Left renal cortex interstitium (tissue), 4 donors: ENCODE measurements at regions not wholly inside any gene's neighbourhood (a gene's known extent, or its start where the extent isn't known, plus 50 kb on each side); places are given as distances from the start of the nearest gene placed in this dataset.
"Not testable (repeated sequence)": the region's sequence is repeated elsewhere in the genome, so short reads cannot be mapped to it uniquely, and the experiment has no call there.

ENCODE experiments used
- DNase-seq, 4 donors: peaks; one replicate each; pipeline ENCODE4 v3.0.0-alpha.2; 2013; ENCODE audit warnings: low read depth in 4 of 4, low spot score in 2 of 4, missing footprints in 1 of 4

GRCh38 chr3:104154896-104155295 lies 1211.8 kb upstream of the ALCAM start:
- DNase-seq = no peak

- DNase-seq = no peak
Observed at GRCh38 chr3:104165866-104166265, 1200.8 kb upstream of the ALCAM start.

DNA sequence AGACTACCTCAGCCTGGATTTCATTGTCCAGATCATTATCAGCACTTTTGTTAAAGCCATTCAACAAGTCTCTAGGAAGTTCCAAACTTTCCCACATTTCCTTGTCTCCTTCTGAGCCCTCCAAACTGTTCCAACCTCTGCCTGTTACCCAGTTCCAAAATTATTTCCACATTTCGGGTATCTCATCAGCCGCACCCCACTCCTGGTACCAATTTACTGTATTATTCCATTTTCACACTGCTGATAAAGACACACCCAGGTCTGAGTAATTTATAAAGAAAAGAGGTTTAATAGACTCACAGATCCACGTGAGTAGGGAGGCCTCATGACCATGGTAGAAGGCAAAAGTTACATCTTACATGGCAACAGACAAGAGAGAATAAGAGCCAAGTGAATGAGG lies 1198.3 kb upstream of the ALCAM start:
- DNase-seq = no peak

DNA sequence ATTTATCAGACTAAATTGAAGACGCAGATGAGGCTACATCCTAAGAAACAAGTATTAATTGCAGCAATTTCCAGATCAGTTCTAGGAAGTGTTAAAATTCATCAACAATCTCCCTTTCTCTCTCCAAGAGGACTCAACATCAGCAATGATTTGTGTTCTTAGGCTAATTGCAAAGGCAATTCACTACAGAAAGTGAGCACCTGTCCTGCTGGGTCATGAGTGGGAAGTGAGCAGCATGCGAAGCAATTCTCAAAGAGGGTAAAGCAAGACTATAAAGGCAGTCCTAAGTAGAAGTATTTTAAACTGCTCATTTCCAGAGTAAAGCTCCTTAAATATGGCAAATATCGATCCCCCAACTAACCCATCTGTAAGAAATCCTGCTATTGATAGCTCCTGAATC lies 1191.0 kb upstream of the ALCAM start:
- no peak for DNase-seq

DNA sequence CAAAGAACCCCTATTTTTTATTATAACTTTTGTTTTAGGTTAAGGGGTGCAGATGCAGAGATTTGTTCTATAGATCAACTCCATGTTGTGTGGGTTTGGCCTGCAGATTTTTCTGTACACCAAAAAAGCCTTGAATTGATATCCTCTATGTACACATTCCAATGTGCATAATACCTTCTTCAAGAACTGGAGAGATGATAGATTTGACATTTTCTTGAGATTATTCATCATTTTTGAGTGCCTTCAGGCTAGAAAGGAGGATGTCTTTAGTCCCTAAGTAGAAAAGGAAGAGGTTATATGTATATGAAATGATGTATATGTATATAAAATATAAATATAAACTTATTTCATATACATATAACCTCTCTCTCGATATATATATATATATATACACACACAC lies 1190.0 kb upstream of the ALCAM start:
- DNase-seq = no peak

DNA sequence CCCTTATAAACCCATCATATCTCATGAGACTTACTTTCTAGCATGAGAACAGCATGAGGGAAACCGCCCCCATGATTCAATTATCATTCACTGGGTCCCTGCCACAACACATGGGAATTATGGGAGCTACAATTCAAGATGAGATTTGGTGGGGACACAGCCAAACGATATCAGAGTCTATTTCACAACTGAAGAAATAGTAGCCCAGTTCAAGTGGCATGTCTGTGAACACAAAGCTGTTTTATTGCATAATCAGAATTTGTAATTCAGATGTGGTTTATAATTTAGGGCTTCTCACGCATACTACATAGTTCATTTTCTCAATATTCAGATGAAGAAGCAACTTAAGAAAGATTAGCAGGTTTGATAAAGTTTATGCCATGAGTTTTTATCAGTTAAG lies 1188.0 kb upstream of the ALCAM start:
- no peak for DNase-seq

DNA sequence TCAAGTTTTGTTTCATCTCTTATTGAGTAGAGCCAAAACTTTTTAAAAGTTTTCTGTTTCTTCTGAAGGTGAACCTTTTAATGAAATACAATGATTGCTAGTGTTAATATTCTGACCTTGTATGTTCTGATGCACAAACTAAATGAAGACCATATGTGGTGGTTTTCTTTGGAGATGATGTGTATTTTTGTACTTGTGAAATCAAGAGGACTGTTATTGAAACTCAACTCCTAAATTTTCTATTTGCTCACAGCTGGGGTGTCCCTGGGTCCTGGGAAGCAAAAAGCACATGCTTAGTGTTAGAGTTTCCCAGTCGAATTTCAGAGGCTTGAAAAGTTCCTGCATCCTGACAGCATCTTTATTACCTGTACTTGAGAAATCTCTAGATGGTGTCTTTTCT lies 1185.8 kb upstream of the ALCAM start:
- DNase-seq = no peak

DNA sequence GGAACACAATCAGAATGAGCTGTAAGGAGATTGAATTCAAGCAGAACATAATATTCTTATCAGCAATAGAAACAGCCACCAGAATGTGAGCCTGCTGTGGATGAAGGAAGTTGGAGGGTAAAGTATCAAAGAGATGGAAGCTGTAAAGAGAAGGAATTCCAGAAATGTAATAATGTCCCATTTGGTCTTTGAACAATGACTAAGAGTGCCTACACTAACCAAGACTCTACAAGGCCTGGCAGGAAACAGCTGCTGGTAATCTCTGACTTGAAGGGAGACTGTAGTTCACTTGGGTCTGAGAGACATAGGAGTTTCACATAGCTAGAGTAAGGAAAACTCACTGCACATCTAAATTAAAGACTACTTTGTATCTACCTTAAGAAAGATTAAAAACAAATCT lies 1176.0 kb upstream of the ALCAM start:
- DNase-seq = no peak

GRCh38 chr3:104198131-104198530 lies 1168.6 kb upstream of the ALCAM start:
- no peak for DNase-seq

DNA sequence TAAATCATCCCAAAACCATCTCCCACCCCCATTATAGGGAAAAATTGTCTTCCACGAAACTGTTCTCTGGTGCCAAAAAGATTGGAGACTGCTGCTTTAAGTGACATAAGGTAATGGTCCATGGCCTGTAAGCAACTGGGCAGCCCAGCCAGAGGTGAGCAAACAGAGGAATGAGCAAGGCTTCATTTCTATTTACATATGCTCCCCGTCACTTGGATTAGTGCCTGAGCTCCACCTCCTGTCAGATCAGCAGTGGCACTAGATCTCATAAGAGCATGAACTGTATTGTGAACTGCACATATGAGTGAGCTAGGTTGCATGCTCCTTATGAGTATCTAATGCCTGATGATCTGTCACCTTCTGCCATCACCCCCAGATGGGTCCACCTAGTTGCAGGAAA lies 1159.8 kb upstream of the ALCAM start:
- DNase-seq = no peak

DNA sequence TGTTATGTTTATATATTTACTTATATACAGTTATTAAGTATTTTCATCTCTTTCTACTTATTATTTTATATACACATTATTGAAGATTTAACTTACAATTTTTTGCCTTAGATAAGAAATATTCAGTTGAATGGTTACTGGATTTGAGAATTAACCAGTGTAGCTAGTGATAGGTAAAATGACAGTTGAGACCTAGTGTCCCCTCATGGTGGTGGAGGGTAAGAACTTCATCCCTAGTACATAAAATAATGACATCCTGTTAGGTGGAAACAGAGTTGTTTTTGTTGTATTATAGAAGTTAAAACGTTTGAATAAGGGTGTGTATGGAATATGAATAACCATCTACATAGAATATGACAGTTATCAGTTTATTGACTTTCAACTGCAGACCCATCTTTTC lies 1152.4 kb upstream of the ALCAM start:
- DNase-seq = no peak

GRCh38 chr3:104214937-104215336 lies 1151.8 kb upstream of the ALCAM start:
- no peak for DNase-seq

- not testable (repeated sequence) for DNase-seq
Observed at GRCh38 chr3:104219046-104219445, 1147.7 kb upstream of the ALCAM start.

DNA sequence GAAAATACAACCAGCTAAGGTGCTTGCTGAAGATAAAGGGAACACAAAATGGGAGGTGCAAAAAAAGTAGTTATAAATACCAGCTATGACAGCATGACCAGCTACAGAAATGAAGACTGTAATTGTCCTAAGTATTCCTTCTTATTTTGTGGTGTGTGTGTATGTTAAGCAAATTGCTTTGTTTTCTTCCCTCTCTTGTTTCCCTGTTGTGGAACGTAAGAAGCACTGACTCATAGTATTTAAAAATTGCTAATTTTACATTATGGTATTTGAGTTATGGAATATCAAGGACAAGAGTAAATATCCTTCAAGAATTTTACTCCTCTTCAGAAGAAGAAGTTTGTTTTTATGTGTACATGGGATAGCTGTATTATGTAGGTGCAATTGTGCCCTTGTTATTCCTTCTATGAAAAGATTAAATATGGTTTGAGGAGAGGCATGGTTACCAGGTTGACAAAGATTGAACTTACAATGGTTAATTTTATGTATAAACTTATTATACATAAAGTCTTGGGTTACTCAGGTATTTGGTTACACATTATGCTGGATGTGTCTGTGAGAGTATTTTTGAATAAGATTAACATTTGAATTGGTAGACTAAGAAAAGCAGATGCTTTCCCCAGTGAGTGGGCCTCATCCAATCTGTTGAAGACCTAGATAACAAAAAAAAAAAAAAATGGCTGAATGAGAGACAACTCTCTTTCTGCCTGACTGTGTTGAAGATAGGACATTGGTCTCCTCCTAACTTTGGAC lies 1132.1 kb upstream of the ALCAM start:
- DNase-seq = no peak

DNA sequence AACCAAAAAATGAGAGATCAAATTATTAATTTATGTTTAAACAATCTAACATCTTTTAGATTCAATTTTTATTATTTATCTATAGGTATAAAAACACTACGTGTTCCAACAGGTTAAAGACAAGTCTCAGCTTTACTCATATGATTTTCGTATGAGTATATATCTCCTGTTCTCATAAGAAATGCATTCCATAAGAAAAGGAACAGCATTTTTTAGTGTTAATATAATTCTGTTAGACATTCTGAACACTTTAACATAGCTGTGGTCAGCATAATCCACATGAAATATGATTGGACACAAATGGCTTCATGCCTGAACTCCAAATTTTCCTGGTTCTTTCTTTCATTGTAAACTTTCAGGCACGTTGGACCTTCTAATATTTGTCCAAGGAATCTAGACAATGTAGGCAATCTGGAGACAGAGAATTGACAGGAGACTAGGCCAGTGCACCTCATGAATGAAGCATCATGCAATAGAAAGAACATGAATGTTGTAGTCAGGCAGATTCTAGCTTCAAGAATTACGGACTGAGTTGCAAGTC lies 1122.0 kb upstream of the ALCAM start:
- no peak for DNase-seq

DNA sequence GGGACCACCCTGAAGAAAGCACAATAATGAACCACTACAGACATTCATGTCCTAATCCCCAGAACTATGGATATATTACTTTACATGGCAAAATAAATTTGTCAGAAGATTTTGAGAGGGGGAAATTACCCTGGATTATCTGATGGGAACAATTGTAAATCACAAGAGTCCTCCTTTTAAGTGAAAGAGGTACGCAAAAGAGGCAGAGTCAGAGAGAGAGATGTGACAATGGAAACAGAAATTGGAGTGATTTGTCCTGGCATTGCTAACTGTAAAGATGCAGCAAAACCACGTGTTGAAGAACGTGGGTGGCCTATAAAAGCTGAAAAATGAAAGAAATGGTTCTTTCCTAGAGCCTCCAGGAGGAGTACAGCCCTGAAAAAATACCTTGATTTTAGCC lies 1121.4 kb upstream of the ALCAM start:
- peak in 3 of 4 donors; percentile 6 to 35 (median 28) for DNase-seq

- DNase-seq = peak in 1 of 4 donors; percentile 7
Observed at GRCh38 chr3:104245981-104246380, 1120.7 kb upstream of the ALCAM start.

- DNase-seq = no peak
Observed at GRCh38 chr3:104257486-104257885, 1109.2 kb upstream of the ALCAM start.

DNA sequence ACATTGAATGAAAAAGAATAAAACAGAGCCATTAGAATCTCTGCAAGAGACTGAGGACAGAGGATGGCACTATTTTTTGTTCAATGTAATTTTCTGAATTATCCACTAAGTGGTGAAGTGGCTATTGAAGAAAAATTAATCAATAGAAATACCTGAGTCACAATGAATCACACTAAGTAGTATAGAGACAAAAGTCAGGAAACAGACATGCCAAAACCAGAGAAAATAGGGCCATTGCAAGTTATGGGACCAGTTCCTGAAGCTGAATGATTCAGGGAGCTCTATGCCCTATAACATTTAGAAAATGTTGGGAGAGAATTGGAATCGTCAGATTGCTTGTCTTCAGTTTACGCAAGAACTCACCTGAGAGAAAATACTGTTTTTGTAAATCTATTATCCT lies 1103.2 kb upstream of the ALCAM start:
- no peak for DNase-seq

GRCh38 chr3:104266219-104266618 lies 1100.5 kb upstream of the ALCAM start:
- DNase-seq = not testable (repeated sequence)

DNA sequence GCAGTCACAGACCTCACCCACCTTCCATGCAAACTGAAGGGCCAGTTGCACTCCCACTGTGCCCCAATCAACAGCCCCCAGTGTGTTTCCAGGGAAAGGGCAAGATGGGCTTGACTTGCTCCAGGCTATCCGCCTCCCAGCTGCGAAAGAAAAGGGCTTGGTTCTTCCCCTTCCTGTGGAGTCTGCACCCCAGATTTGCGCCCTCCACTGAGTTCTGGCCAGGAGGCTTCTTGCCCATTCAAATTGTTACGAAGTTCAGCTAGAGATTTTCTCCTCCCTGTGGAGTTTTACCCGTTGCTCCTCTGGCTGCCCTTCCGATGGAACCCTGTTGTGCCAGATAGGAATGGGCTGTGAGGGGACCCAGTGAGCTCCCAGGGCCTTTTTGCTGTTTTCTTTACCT lies 1096.9 kb upstream of the ALCAM start:
- DNase-seq = no peak

- DNase-seq = no peak
Observed at GRCh38 chr3:104273046-104273649, 1093.6 kb upstream of the ALCAM start.
